ENCODE measurements at regions not wholly inside any gene's neighbourhood (a gene's known extent, or its start where the extent isn't known, plus 50 kb on each side); places are given as distances from the start of the nearest gene placed in this dataset.

GRCh38 chr5:164351245-164351834, 845.9 kb downstream of the MAT2B start:
- DNase-seq (ENCODE audit: low read depth) = peak; percentile 15

DNA sequence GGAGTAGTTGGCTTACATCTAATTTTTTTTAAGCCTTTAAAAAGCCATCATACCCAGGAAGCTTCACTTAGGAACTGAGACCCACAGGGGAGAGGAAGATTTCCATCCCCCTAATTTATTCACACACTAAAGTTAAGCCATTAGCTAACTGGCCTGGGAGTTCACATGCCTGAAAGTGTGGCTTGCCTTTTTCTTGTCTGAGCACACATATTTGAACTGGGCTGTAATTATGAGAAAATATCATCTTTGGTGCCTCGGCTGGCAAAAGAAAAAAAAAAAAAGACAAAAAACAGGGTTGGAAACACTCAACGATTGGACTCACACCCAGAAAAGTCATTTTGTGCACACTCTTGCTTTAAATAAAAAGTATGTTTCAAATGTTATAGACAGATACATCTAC, 847.3 kb downstream of the MAT2B start:
- no peak for DNase-seq (ENCODE audit: low read depth)

DNA sequence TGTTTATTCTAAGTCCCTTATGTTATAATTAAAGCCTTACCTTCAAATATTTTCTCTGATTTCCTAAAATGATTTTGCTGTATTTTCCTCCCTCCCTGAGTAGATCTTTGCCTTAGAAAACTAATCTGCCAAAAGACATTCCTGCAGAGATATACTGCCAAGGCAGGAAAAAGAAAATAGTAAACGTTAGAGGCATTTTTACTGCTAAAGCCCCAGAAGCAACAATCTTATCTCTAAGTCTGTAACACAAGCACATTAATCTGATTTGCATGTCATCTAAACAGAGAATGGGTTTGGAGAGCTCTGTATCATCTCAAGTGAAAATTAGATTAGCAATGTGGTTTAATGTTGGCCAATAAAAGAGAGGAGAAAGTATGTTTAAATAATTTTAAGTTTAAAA, 847.7 kb downstream of the MAT2B start:
- DNase-seq (ENCODE audit: low read depth) = no peak

- no peak for DNase-seq (ENCODE audit: low read depth)
Observed at GRCh38 chr5:164354139-164354751, 848.8 kb downstream of the MAT2B start.

DNA sequence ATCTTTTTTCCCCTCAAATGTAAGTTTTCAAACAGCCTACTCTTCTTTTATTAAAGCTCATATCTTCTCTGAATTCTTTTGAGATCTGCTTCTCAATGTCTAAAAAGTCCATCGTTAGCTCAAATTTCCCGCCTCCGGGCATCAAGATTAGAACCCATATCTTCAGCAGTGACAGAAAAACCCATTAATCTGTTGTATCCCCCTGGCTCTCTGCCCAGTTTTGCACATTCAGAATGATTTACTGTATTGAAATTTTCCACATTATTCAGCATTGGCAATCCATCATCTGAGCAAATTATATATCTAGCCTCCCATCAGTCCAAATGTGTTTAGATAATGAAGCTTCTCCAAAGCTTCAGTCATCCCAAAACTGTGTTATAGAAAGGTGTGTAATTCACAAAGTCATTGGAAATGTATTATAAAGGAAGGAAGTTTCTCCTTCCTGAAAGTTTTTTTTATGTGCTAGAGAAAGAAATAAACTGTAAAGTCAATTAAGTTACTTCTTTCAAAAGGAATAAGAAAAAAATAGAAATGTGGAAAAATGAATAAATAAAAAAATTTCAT, 849.9 kb downstream of the MAT2B start:
- DNase-seq (ENCODE audit: low read depth) = no peak

DNA sequence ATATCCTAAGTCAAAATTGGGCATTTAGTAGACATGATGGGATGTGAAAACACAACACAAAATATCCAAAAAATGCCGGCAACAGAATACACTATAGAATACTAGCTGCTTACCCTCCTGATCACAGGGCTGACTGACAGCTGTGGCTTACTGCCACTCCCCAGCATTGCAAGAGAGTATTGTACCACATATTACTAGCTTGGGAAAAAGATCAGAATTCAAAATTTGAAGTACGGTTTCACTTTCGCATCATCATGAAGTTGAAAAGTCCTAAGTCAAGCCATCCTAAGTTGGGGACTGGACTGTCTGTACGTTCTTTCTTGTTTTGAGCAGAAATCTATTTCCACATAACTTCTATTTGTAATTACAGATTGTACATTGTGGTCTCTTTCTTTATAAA, 851.4 kb downstream of the MAT2B start:
- no peak for DNase-seq (ENCODE audit: low read depth)

DNA sequence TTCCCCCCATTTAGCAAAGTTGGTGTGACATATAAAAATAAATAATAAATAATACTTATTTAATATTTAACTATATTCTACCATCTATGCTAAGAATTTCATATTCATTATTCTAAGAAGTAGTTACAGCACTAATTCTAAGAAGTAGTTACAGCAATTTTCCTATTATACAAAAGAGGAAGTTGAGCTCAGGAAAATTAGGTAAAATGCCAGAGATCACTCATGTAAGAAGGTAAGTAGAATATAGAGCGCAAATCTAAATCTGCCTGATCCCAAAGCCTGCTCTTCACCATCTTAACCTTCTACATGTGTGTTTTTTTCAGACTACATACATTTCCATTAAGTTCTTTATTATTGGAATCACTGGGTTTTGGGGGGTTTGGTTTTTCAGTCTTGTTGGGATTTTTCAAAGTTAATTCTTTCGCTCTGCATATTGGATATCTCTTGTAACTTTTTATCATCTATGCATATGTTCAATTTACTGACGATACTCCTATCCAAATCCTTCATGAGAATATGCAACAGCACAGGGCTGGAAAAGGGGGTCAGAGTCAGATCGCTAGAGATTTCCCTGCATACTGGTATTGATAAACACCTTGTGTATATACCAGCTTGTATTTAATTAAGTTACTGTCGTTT, 852.1 kb downstream of the MAT2B start:
- DNase-seq (ENCODE audit: low read depth) = no peak

GRCh38 chr5:164358531-164359259, 853.3 kb downstream of the MAT2B start:
- no peak for DNase-seq (ENCODE audit: low read depth)

GRCh38 chr5:164359260-164360255, 854.1 kb downstream of the MAT2B start:
- DNase-seq (ENCODE audit: low read depth) = no peak

DNA sequence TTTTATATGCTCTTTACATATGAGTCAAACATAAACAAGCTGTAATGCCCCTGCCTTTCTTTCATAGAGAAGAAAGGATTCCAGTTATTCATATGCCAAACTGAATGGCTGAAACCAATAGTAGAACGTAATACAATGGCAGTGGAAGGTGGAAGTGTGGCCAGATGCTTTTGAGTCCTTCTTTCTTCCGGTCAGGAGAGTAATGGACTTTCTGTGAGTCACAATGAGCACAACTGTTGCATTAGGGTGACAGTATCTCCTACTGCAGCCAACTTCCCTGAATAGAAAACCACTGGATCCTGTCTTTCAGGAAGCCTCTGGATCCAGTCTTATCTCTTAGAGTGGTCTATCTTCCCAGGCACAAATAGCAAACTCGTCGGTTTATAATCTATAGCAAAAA, 855.2 kb downstream of the MAT2B start:
- DNase-seq (ENCODE audit: low read depth) = no peak

DNA sequence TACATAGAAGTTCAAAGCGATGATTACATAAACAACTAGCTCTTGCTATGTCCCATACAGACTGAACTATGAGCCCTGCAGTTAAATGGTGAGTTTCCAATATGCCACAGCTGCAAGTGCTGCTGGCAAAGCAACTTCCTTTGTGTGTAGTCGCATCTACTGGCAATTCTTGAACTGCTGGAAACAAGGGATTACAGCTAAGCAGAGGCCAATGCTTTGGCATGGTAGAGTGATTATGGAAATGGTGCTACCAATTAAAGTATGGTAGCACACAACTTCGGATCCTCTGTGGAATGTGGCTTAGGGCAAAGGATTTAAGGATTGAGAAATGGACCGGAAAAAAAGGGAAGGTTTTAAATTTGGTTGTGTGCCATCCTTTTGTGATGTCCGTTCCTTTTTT, 856.6 kb downstream of the MAT2B start:
- DNase-seq (ENCODE audit: low read depth) = no peak

GRCh38 chr5:164362835-164363234, 857.4 kb downstream of the MAT2B start:
- DNase-seq (ENCODE audit: low read depth) = no peak

- DNase-seq (ENCODE audit: low read depth) = no peak
Observed at GRCh38 chr5:164364237-164365208, 859.1 kb downstream of the MAT2B start.

- no peak for DNase-seq (ENCODE audit: low read depth)
Observed at GRCh38 chr5:164370841-164371240, 865.4 kb downstream of the MAT2B start.

DNA sequence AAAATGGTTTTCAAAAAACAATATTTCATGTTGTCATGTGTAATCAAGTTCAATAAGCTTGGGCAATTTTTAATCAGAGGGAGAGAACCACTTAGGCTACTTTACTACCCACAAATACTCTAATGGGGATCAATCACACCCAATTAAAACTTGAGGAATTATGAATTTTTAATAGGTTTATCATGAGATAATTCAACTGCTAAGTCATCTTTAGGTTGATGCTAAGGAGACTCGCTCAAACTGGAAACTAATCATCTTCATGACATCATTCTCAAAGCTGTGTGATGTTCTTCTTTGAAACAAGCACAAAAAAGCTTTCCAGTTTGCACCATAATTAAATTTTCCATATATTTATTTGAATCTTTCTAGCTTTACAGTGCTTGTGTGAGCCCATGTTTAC, 867.5 kb downstream of the MAT2B start:
- DNase-seq (ENCODE audit: low read depth) = no peak

- DNase-seq (ENCODE audit: low read depth) = no peak
Observed at GRCh38 chr5:164373876-164374275, 868.5 kb downstream of the MAT2B start.

DNA sequence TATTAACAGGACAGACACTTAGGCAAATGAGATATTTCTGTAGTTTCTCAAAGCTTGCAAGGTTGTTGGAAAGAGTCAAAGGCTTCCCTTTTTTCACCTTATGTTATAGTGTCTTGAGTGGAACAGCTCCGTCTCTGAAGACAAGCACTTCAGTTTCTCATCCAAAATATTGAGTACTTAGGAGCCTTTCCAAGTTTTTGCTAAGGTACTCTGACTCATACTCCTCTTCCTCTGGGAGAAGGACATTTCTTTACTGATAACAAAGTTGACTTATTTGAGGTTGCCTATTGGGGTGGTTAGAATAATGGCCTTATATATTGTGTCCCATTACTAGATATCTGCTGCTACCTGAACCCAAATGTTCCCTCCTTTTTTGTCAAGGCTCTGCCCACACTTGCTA, 869.6 kb downstream of the MAT2B start:
- no peak for DNase-seq (ENCODE audit: low read depth)

DNA sequence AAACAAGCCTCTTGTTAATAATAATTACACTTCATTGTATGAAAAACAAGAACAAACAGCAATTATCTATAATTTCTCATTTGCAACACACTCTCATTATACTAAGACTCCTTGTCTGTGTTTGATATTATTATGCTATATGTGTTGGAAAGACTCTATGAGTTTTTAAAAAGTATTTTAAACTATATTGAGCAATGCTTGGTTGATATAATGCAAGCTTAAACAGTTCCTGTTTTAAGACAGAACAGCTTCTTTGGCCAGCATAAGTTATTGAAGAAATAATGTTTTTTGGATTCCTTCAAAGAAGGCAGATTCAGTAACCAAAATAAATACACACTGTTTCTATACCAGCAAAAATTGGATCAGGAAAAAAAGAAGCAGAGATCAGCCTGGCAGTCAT, 871.4 kb downstream of the MAT2B start:
- no peak for DNase-seq (ENCODE audit: low read depth)

- DNase-seq (ENCODE audit: low read depth) = no peak
Observed at GRCh38 chr5:164377746-164378145, 872.3 kb downstream of the MAT2B start.

GRCh38 chr5:164383662-164384061, 878.2 kb downstream of the MAT2B start:
- DNase-seq (ENCODE audit: low read depth) = no peak

Data from fibroblast of gingiva (primary cell).